NCI-H1930 (cell line): ENCODE measurements at regions not wholly inside any gene's neighbourhood (a gene's known extent, or its start where the extent isn't known, plus 50 kb on each side); places are given as distances from the start of the nearest gene placed in this dataset.
"Not testable (repeated sequence)": the region's sequence is repeated elsewhere in the genome, so short reads cannot be mapped to it uniquely, and the experiment has no call there.

Experiments
- DNase-seq, 2 experiments: peaks; one replicate each; lab custom pipeline; 2025; lab: John Stamatoyannopoulos, UW

DNA sequence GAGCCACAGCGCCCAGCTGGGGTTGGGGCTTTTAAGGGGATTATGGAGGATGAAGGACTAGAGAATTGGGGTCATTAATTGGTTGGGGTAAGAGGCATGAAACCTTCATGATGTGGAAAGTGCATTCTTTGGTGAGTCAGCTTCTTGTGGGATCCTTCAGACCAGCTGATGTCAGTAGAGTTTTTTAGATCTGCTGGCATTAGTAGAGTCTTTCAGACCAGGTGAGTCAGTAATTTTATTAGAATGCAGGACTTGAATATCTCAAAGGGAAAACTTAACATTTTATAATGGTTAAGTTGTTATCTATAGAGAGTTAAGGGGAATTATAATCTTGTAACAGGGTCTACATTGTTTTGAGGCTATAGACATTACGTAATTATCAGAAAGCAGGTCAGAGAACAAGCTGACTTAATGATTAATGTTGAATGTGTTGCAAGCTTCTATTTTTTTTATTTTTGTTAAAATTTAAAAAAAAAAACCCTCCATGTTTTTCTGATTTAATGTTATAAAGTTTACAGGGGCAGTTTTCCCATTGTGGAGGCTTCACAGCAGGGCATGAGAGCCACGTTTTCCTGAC, 160.9 kb upstream of the FMN2 start:
- no peak for DNase-seq

DNA sequence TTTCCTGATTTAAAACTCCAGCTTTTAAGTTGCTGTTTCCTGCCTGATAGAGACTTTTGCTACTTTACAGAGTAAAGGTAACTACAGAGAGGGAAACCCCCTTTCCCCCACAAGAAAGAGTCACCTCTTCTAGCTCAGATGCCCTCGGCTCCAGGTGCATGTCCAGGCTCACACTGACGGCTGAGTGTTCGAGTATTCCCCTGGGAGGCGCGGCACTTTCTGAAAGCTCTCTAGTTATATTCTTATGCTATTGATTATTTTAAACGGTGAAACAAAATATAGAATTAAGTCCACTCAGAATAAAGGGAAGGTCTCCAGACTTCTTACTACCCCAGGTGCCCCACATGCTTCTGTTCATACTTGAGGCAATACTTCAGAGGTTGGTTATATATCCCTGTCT, 160.3 kb upstream of the FMN2 start:
- no peak for DNase-seq

DNA sequence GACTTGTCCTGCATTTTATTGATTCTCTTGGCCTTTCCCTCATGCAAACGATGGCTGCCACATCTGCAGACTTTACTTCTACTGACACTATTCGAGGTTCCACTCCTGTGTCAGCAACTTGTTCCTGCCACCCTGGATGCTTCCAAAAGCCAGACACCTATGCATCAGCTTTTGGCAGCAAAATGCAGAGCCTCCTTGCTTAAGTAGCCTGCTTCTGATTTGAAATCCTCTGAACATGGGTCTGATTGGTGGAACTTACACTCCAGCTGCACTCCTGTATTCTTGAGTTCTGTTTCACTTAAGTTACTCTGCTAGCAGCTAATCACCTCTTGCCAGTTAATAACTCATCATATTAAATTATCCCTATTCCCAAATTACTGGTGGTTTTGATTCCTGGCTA, 152.1 kb upstream of the FMN2 start:
- no peak for DNase-seq

DNA sequence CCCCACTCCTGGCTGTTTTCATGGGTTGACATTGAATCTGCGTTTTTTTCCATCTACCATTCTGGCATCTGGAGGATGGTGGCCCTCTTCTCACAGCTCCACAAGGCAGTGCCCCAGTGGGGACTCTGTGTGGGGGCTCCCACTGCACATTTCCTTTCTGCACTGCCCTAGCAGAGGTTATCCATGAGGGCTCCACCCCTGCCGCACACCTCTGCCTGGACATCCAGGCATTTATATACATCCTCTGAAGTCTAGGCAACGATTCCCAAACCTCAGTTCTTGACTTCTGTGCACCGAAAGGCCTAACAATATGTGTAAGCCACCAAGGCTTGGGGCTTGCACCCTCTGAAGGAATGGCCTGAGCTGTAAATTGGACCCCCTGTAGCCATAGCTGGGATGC, 147.9 kb upstream of the FMN2 start:
- no peak for DNase-seq

DNA sequence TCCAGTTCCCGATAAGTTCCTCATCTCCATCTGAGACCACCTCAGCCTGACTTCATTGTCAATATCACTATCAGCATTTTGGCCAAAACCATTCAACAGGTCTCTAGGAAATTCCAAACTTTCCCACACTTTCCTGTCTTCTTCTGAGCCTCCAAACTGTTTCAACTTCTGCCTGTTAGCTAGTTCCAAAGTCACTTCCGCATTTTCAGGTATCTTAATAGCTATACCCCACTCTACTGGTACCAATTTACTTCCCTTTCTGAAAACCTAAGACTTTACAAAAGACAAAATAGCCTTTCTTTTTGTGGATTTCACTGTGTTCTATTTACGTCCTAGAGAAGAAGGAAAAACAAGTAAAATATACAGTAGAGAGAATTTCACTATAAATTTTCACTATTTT, 147.0 kb upstream of the FMN2 start:
- DNase-seq, result no peak

DNA sequence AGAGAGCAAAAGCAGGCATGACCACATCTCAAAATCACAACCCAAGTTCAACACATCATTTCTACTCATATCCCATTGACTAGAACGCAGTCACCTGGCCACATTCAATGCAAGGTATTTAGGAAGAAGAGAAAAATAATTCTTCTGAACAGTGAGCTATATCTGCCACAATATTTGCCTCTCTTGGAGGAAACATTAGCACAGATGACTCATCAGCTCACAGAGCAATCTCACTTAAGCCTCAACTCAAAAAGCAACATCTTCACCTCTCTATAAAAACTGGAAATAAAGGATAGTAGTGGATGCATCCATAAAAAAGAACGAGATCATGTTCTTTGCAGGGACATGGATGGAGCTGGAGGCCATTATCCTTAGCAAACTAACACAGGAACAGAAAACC, 143.9 kb upstream of the FMN2 start:
- no peak for DNase-seq

DNA sequence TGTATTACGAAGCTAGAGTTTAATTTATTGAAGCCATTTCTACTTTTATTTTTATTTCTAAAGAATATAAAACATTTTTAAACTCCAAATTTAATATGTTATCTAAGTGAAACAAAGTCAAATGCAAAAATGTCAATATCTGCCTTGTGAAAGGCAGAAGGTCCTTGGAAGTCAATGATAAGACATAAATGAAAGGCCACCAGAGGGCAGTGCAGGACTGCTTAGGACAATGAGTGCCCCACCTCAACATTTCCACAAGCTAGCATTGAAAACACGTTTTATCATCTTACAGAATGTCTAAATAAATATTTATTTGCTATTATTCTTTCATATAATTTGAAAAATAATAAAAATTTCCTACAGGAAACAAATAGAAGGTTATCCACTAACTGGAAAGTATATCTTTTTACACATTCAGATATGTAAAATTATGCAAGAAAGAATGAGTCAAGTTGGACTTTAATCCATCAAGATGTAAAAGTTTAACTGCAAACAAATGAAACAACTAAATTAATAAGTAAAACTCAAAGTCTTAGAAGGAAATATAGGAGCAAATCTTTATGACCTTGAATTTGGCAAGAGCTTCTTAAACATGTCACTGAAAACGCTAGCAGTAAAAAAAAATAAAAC, 140.1 kb upstream of the FMN2 start:
- peak; percentile 41 to 67 for DNase-seq

DNA sequence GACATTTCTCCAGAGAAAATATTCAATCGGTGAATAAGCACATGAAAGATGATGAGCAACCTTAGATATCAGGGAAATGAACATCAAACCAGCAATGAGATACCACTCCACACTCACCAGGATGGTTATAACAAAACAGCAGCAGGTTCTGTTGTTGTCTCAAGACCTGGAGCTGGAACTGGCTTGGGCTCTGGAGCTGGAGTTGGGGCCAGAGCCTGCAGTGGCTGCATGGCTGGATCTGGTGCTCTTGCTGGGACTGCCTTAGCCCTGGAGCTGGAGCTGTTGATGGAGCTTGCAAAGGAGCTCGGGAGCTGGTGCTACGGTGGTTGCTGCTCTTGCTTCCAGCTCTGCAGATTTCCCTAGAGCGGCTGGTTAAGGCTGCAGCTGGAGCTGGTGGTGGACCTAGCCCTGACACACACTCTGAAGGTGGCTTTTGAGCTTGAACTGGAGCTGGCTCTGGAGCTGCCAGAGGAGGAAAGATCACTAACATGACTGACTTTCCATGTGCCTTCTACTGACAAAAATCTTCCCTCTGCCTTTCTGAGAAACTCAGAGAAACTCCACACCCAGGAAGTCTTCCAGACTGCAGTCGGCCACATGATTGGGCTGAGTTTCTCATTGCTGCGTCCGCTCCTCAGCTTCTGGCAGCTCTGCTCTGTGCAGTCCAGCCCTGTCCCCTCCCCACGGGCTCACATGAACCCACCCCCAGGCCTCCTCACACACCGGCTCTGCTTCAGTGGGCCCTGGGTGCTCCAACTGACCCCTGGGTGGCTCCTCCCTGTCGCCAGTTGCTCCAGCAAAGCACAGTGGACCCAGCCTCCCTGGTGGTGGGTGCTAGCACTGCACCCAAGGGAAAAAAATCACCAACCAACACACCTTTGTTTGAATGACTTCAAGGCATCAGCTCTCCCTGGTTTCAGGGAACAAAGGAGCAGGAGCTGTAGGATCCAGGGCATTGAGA, 139.1 kb upstream of the FMN2 start:
- no peak for DNase-seq

DNA sequence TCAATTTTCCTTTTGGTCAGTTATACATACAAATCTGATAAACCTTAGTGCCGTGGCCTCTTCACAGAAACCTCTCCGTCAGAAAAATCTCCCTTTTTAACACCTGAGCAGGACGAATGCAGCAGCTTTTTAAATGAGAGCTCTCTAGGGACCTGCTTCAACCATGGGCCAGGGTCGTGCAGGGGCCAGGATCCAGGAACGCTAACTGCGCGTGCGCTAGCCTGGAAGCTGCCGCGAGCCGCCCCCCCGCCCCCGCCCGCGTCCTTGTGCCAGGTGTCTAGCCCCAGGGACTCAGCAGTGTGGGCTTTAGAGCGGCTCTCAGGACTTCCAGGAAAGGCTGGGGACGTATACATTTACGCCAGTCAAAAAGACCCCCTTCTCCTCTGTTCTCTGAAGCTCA, 136.8 kb upstream of the FMN2 start:
- no peak for DNase-seq

DNA sequence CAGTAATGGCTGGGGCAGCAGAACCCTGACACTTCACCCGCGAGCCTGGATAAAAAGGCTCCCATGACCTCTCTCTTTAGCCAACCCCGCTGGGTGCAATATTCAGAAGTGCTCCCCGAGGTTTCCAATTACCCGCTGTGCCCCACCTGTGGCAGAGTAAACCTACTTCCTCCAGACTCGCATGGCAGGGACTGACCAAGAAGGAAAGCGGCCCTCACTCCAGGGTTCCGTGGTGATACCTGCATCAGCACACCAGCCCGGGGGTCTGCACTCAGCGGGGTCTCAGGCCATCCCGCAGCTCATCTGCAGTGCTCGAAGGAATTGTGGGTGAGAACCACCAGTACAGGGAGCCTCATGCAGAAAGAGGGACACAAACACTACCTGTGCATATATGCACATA, 136.3 kb upstream of the FMN2 start:
- DNase-seq, result no peak

DNA sequence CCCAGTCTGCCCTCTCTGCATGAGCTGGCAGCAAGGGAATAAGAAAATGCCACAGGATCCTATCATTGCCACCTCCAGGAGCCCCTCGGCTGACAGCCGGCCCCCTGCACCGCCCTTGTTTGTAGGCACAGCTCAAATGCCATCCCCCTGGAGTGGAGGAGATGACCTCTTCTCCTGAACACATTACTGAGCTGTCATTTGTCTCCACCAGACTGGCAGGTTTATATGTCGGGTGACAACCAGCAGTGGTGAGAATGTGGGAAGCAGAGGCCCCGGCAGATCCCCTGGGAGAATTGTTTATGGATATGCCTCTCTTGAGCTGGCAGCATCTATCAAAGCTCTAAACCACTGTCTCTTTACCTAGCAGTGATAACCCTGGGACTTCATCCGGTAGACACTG, 135.4 kb upstream of the FMN2 start:
- DNase-seq, result no peak

DNA sequence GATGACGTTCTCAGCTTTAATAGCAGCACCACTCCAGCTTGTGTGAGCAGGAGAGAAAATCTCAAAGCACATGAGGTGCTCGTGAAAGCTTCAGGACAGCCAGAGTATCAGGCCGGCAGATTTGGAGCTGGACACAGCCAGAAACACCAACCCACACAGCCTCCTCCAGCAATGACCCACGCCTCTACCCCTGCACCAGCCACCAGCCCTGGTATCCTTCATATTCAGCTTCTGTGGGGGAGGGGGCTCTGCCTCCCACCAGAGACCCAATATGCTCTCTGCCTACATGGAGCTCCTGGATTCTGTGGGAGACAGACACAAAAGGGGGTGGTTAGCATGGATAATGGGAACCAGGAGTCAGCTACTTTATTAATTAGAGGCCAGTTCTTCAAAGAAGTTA, 133.6 kb upstream of the FMN2 start:
- no peak for DNase-seq

DNA sequence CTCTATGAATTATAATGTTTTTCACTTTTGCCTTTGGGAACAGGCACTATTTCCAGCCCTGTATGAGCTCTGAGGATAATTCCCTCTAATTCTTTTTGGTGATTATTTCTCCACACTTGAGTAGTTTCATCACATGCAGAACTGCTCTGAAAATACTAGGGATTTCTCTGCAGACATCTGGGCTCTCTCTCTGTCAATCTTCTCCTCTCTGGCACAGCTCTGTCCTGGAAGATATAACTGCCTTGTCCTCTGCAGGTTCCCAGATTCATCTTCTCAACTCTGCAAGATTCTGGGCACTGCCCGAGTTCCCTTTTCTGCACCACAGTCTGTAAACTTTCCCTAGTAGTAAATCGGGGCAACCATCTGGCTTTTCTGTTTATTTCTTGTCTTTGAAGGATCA, 131.3 kb upstream of the FMN2 start:
- no peak for DNase-seq

DNA sequence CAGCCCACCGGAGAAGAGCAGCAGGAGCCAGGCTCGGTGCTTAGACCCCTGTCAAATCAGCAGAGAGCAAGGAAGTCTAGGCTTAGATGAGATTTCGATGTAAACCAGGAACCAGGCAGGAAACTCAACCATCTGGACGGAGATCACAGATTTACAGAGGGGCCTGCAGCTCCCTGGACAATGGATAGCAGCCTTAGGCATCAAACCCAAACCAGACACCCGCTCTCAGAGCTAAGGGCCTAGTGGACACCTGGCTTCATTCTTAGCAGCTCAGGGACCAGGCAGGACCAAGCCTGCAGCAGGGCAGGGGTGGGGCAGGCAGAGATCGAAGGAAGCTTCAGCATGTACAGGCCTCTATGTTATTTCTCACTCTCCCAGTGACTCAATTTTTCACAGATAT, 127.8 kb upstream of the FMN2 start:
- no peak for DNase-seq

DNA sequence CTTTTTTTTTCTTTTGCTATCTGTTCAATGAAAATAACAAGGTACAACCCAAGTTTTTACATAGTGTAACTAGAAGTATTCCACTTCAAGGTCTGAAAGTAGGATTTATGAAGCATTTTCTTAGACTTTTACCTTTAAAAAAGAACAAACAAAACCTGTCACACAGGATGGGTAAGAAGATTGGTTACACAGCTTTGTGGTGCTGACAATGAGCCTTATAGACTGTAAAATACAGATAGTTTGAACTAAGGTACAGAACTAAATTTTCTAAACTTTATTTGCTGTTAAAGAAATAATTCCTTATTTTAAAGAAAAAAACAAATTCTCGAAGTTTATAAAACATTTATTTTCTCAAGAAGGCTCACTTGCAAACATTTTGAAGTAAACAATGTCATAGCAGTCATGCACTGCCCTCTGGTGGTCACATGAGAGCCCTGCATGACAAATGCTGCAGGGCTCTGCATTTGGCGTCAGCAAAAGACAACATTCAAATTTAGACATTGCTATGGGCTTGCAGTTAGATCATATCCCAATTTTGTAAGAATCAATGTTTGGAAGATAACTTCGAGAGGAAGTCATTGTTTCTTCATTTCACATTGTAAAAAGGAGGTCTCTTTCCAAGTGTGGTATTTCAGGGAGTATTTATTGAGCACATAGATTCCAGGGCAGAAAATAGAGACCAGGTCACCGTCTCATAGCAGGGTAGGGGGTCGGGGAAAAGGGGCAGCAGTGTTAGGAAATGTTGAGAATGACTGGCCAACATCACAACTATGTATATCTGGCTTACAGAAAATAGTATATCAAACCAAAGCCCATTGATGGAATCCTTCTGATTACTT, 115.3 kb upstream of the FMN2 start:
- DNase-seq, result peak in 1 of 2 experiments; percentile 44

DNA sequence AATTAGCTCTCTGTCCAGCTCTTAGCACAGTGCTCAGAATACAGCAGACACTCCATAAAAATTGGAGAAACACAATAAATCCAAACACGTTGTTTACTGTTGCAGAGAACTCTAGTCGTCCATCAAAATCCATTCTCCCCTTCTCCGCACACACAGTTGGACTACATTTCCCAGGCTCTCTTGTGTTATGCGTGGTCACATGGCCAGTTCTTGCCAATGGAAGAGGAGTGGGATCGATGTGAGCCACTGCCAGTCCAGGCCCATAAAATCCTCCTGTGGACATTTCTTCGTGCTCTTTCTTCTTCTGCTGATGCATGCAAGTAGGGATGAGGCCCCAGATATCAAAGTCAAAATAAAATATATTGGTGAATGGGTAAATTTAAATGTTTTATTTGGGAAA, 114.3 kb upstream of the FMN2 start:
- DNase-seq, result no peak

DNA sequence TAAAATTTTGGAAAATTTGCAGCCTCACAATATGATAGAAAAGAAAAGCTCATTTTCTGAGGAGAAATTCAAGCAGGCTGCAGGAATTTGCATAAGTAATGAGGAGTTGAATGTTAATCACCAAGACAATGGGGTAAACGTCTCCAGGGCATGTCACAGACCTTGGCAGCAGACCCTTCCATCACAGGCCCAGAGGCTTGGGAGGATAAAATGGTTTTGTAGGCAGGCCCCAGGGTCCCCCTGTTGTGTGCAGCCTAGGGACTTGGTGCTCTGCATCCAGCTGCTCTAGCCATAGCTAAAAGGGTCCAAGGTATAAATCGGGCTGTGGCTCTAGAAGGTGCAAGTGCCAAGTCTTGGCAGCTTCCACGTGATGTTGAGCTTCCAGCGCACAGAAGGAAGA, 112.2 kb upstream of the FMN2 start:
- DNase-seq, result no peak

DNA sequence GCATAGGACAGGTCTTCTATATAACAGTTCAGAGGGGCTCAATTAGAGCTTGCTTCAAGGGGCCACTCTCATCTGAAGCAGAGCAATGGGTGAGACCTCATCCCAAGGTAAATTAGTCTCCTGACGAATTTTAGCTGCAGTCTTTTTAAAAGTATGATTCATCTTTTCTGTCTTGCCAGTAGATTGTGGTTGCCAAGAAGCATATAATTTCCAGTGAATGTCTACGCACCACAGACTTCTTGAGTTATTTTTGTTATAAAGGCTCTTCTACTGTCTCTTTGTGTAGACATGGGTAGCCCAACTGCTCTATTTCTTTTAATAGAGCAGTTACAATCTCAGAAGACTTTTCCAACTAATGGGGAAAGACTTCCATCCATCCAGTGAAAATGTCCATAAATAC, 108.9 kb upstream of the FMN2 start:
- no peak for DNase-seq

DNA sequence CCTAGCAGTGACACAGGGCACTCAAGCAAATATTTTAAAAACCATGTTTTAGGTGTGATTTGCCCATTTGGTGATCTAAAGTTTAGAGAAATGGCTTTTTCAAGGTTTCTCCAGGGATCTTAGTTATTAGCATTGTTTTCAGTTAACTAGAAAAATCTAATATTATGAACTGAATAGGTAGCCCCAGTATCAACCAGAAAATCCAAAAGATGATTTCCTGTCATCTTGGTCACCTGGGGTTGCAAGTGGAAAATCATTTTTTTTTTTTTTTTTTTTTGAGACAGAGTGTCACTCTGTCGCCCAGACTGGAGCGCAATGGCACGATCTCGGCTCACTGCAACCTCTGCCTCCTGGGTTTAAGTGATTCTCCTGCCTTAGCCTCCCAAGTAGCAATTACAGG, 106.6 kb upstream of the FMN2 start:
- DNase-seq, result no peak

DNA sequence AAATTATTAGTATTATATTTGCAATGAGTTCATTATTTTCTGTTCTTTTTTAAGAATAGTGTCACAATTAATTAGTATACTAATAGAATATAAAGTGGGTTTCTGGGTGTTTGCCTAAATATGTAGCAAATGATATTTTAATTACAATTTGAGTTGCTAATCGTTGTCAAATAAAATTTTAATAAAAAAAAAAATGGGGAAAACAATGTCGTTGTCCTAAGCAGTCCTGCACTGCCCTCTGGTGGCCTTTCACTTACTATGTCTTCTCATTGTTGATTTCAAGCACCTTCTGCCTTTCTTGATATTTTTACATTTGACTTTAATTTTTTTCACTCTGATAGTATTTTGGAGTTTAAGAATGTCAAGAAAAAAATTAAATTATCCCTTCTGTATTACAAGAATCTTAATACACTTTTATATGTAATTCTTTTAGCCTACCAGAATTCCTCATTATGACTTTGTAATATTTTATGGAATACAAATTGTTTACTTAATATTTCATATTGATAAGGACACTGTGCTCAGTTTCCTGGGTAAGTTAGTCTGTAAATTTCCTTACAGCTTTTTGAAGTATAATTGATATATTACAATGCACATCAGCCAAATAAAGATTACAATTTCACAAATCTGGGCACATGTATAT, 104.5 kb upstream of the FMN2 start:
- peak in 1 of 2 experiments; percentile 24 for DNase-seq

DNA sequence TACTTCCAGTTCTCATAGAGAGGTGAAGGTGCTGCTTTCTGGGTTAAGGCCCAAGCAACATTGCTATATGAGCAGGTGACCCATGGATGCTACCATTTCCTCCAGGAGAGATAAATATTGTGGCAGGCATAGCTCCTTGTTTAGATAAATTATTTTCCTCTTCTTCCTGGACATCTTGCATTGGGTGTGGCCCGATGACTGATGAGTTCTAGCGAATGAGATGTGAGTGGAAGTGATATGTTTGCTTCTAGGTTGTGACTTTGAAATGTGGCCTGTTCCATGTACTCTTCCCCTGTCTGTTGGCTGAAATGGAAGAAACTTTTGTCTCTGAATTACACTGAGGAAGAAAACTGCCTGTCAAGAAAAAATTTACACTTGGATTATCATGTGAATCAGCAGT, 101.7 kb upstream of the FMN2 start:
- no peak for DNase-seq

DNA sequence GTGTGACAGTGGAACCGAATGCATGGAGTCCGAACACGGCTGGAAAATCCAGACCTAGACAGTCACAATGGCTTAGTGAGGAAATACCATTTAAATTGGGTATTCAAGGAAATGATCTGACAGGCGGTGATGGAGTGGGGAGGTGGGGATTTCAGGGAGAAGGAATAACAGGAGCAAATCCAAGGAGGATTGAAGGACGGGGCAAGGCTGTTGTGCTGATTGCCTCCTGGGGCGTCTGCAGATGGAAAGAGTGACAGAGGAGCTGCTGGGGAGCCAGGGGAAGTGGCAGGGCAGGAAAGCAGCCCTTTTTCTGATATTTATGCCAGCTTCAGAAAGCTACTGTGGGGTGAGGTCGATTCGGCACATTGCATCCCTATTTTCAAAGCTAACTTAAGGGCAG, 99.1 kb upstream of the FMN2 start:
- not testable (repeated sequence) for DNase-seq
